ENCODE measurements at regions not wholly inside any gene's neighbourhood (a gene's known extent, or its start where the extent isn't known, plus 50 kb on each side); places are given as distances from the start of the nearest gene placed in this dataset.
"Not testable (repeated sequence)": the region's sequence is repeated elsewhere in the genome, so short reads cannot be mapped to it uniquely, and the experiment has no call there.

DNA sequence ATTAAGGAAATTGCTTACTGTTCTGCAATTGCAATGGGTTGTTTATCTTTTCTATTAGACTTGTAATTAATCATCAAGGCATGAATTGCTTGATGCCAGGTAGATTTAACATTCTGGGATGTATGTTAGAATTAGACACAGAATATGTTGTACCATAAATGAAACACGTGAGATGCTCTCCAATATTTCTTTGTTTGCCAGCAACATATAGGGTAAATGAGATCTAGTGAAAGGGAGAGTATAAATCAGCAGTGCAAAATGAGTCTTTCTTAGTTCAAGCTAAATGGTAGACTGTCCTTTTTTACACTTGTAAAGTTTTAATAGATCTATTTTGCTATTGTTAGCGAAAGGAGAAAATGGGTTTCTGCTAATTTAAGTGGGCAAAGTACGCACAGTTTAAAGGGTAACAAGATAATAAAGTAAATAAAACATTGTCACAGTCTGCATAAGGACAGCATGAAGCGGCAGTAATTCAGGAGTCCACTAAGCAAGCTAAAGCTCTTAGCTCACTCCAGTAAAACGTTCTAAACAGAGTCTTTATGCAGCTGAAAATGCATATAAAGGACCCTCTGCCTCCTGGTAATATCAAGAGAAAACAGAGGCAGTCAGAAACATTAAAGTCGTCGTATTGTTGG is 1137.1 kb downstream of the OLFM4 start:
- DNase-seq = no peak

DNA sequence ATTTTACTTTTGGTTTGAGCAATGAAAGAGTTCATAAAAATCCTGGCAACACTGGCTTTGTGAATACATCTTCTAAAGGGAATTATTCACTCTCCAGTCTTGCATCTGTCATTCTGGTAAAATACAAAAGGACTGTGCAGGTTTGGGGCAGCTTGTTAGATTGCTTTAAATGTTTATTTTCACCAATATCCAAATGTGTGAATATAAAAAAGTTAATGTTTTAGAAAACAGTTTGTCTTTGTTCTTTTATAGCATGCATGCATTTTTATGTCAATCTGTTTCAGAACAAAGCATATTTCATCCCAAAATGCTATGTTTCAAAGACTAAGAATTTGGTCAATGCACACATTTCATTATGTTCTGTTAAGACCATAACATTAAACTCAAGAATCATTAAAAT is 1145.4 kb downstream of the OLFM4 start:
- no peak for DNase-seq

DNA sequence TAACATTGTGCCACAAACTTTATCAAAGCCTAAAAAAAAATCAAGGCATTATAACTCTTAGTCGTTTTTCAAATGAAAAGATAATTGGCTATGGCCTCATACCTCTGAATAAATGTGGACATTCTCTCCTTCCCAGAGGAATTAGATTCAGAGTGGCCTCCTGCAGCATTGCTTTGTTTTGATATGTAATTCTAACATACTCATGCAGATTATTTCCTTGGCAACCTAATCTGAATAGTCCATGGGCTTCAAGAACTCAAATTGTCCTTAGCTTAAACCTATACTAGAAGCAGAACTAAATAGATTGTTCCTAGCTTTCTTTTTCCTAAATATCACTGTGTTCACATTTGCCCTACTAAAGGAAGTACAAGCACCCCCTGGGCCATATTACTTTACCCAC is 1146.9 kb downstream of the OLFM4 start:
- no peak for DNase-seq

- DNase-seq = no peak
These were observed 1148.9 kb downstream of the OLFM4 start for GRCh38 chr13:54177466-54177865.

GRCh38 chr13:54183166-54183565 is 1154.6 kb downstream of the OLFM4 start:
- no peak for DNase-seq

- no peak for DNase-seq
These were observed 1155.1 kb downstream of the OLFM4 start for GRCh38 chr13:54183728-54184127.

DNA sequence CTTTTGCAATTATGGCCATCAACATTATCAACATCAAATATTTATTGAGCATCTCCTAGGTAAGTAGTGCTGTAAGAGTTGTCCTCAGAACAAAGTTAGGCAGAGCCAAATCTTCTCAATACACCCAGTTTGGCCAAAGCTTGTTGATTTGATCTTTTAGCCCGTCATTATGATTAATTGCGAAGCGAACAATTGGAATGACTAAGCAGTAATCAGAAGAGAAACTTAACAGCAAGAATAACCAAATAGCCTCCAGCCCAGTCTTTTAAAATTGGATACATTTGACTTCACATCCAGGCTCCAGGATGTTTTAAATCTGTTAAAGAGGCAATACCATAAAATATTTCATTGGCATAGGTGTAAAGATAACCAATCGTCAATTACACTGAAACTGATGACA is 1156.0 kb downstream of the OLFM4 start:
- DNase-seq = no peak

DNA sequence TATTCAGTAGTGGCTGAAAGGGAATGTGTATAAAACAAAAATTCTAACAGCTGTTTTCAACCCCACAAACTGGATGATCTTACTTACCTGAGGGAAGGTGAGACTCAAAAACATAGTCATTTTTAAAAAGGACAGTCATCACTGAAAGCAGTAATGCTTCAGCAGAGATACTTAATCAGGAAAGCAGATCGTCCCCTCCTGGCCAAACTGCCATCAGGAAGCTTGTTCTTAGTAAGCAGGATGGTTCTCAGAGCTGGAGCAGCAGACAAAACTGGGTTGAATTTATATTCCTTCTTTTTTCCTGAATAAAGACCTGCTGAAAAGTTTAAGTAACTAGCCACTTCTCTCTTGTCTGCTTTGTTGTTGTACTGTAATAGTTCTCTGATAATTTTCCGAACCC is 1156.5 kb downstream of the OLFM4 start:
- no peak for DNase-seq

DNA sequence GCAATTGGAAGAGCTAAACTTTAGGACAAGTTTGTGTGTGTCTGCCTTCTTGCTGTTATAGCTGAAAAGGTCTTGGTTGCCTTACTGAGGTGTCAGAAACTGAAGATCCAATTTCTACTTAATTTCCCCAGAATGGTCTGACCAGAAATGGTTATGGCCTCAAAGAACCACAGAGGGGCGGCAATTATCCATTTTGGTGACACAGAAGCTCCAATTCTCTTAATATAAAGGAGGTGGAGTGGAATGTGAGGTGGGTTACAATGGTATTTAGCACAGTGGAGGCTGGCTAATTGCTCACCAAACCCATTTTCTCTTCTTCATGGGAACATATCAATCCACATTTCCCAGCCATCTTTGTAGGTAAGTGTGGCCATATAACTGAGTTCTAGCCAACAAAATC is 1157.2 kb downstream of the OLFM4 start:
- DNase-seq = no peak

DNA sequence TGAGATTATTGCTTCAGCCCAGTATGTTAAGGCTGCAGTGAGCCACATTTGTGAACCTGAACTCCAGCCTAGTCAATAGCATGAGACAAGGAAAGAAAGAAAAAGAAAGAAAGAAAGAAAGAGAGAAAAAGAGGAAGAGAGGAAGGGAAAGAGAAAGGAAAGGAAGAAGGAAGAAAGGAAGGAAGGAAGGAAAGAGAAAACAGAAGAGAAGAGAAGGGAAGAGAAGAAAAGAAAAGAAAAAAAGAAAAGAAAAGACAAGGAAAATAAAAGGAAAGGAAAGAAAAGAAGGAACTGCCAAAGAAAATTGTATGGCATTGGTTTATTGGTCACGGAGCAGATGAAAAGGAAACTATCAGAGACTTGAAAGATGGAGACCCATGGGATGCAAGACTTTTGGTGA is 1158.8 kb downstream of the OLFM4 start:
- DNase-seq = no peak

DNA sequence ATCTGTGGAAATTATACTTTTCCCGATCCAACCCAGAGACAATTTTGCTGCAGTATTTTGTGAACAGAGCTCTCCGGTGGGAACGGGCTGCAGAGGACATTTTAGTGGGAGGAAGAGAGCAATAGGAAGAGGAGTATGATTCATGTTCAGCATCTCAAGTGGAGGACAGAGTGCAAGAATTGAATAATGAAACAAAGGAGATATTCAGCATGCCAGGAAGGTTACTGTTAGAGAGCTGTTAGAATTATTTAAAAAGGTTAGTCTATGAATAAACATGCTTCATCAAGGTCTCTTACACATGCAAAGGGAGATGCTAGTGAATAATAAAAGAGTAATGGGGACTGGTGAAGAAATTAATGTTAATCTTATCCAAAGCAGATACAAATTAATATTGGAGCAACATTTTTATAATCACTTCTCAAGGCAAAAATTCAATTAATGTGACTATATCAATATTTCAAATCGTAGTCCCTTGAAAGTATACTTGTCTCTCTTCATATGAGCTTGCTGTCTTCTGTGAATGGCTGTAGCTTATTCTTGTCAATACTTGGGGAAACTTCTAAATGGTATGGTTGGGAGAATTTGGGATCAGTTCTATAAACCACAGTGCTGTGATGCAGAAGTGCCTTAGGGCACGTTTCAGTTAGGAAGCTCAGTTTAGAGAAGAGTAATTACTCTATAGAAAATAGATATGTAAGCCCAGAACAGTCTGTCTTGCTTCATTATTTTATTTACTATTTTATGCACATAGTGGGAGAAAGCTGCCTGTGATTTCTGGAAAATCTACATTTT is 1165.8 kb downstream of the OLFM4 start:
- no peak for DNase-seq

DNA sequence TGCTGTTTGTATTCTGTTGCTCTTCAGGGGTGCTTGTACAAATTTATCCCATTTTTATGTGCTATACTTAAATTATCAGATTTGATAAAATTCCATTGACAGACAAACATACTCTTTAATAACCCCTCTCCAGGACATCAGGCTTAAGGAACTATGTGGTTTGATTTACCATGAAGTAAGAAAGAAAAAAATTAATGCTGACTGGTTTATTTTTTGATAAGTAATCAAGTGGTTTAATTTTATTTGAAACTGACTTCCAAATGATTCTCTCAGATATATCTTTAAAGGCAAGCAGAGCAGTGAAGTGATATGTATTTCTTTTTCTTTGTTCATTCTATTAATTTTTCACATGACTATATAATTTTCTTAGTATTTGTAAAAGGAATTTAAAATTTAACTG is 1168.1 kb downstream of the OLFM4 start:
- DNase-seq = no peak

- no peak for DNase-seq
These were observed 1170.3 kb downstream of the OLFM4 start for GRCh38 chr13:54198911-54199310.

GRCh38 chr13:54206626-54207025 is 1178.0 kb downstream of the OLFM4 start:
- no peak for DNase-seq

- no peak for DNase-seq
These were observed 1181.9 kb downstream of the OLFM4 start for GRCh38 chr13:54210397-54211049.

DNA sequence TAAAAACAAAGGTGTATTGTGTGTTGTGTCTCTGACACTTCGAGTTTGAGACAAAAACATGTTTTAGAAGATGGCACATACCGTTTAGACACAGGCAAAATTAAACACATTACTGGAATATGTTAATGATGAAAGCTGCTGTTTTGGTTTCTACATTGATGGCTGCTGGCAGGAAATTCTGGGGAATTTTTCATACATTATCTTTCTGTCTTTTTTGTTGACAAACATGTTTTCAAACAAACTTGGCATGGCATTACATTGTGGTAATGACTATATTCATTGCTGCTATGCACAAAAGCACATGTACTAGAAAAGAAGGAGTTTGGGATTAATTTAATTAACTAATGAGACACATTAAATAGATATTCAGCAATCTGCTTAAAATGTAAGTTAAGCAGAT is 1187.6 kb downstream of the OLFM4 start:
- DNase-seq = no peak

- DNase-seq = no peak
These were observed 1198.3 kb downstream of the OLFM4 start for GRCh38 chr13:54226876-54227275.

GRCh38 chr13:54232700-54233099 is 1204.1 kb downstream of the OLFM4 start:
- no peak for DNase-seq

- DNase-seq = no peak
These were observed 1206.0 kb downstream of the OLFM4 start for GRCh38 chr13:54234607-54235006.

- no peak for DNase-seq
These were observed 1213.1 kb downstream of the OLFM4 start for GRCh38 chr13:54241719-54242118.

GRCh38 chr13:54248306-54248705 is 1219.7 kb downstream of the OLFM4 start:
- no peak for DNase-seq

DNA sequence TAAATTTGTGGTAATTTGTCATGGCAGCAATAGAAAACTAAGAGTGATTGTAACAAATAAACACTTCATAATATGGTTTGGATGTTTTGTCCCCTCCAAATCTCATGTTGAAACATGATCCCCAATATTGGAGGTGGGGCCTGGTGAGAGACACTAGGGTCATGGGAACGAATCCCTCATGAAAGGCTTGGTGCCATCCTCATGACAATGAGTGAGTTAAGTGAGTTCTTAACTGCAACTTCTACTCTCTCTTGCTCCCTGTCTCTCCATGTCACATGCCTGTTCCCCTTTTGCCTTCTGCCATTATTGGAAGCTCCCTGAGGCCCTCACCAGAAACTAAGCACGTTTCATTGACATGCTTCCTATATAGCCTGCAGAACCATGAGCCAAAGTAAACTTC is 1233.2 kb downstream of the OLFM4 start:
- no peak for DNase-seq

DNA sequence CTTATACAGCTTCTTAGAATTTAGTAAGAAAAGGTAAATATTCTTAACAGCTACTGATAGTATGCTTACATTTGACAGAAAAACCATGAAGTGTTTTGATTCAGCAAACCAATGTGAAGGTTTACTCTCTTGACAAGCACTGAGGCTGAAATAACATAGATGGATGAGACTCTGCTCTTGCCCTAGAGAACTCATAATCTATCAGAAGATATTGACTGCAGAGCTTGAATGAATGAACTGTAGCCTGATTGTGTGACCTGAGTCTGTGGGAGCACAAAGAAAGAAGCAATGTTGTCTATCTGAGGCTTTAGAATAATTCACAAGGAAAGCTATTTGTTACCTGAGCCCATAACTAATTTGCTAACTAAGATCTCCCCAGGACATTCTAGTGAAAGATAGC is 1235.3 kb downstream of the OLFM4 start:
- no peak for DNase-seq

- DNase-seq = not testable (repeated sequence)
These were observed 1238.6 kb downstream of the OLFM4 start for GRCh38 chr13:54267253-54267668.
